ENCODE measurements at regions not wholly inside any gene's neighbourhood (a gene's known extent, or its start where the extent isn't known, plus 50 kb on each side); places are given as distances from the start of the nearest gene placed in this dataset.
"Not testable (repeated sequence)": the region's sequence is repeated elsewhere in the genome, so short reads cannot be mapped to it uniquely, and the experiment has no call there.

- no peak for DNase-seq (ENCODE audit: low read depth)
Observed at GRCh38 chr13:99736541-99736940, 235.0 kb downstream of the ZIC5 start.

DNA sequence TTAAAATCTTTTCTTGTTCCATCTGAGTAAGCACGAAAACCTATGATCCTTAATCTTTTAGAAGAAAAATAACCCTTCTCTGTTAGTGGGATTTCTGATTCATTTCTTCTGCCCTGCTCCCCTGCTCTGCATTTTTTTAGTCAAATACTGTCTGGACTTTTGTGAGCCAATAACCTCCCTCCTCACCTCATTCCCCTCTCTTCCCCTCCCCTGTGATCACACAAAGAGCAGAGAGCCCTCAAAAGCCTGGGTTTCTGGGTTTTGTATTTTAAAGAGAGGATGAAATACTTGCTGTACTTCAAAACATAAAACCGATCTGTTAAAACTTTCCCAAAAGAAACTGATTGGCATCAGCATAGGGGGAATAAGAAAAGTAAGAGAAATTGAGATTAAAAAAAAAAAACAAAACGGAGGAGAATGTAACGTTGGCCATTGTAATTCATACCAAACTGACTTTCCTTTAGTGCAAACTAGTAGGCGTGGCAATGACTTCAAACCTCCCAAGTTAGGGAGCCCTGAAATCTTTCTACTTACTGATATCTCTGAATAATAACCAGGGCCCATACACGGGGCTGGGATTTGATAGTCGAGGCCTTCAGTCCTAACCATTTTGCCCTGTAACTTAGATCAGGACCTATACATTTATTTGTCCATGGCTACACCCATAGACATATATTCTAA is 232.9 kb downstream of the TM9SF2 start:
- DNase-seq (ENCODE audit: low read depth), result no peak

GRCh38 chr13:99733346-99733745 is 232.1 kb downstream of the TM9SF2 start:
- no peak for DNase-seq (ENCODE audit: low read depth)

- no peak for DNase-seq (ENCODE audit: low read depth)
Observed at GRCh38 chr13:99731747-99732146, 230.5 kb downstream of the TM9SF2 start.

- DNase-seq (ENCODE audit: low read depth), result no peak
Observed at GRCh38 chr13:99730403-99730802, 229.1 kb downstream of the TM9SF2 start.

GRCh38 chr13:99729745-99730144 is 228.5 kb downstream of the TM9SF2 start:
- no peak for DNase-seq (ENCODE audit: low read depth)

DNA sequence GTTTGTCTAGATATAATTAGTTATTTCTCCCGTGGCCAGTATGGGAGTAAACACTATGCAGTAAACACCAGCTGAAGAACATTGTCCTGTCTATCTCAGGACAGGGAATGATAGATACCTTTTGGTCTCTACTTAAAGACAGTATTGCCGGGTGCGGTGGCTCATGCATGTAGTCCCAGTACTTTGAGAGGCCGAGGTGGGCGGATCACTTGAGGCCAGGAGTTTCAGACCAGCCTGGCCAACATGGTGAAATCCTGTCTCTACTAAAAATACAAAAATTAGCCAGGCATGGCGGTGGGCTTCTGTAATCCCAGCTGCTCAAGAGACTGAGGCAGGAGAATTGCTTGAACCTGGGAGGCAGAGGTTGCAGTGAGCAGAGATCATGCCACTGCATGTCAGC is 226.4 kb downstream of the TM9SF2 start:
- not testable (repeated sequence) for DNase-seq (ENCODE audit: low read depth)

DNA sequence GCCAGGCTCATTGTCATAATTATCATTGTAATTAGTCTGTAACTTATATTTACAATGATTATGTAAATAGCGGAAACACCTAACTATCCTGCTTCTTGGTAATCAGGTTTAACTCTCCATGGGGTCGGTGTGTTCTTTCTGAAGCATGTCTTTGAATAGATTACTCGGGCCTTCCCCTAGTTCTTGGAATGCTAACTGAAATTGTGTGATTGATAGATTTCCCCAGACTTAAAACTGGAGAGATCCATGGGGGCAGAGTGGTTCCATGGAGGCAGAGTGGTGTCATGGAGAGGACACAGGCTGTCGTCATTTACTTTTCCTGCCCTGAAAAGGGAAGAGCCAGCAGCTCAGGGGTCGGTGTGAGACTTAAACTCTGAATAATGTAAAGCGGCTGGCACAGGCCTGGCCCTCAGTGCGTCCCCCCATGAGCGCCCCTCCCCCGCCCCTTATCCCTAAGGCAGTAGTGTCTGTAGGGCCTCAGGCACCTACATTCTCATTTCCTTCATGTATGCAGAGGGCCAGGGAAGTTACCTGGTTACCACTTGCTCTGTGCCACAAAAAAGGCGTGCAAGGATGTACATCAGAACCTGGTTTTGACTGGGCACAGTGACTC is 225.1 kb downstream of the TM9SF2 start:
- no peak for DNase-seq (ENCODE audit: low read depth)

DNA sequence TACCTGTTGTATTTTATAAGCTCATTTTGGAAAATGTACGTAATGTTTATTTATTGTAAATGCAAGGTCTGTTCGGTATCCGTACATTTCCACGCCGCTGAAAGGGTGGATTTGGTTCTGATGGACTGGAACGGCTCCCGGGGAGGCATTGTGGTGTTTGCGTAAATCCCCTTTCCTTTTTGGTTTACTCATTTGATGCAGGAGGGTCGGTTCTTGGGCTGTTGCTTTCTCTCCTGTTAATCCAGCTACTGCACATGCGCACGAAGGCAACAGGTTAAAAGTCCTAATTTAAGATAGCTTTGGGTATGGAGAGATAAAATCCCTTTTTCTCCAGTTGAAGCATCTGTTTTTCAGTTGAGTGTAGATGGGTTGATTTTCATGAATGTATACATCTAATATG is 224.4 kb downstream of the TM9SF2 start:
- DNase-seq (ENCODE audit: low read depth), result no peak

- DNase-seq (ENCODE audit: low read depth), result no peak
Observed at GRCh38 chr13:99724633-99725517, 223.6 kb downstream of the TM9SF2 start.

DNA sequence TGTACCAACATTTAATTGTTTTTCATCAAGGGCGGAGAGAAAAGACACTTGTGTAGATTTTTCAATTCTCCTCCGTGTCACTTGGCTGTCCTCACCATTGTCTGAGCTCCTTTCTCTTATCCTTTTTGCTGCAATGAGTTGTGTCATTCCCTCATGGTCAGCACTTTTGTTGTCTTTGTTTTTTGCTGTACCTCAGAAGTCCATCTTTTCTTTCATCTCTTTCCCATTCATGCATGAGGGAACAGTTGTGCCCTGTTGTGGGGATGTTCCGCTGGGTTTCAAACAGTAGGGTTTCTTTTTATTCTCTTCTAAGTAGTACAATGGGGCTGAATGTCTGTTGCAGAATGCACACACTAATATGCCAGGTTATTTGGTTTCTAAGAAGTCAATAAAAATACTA is 222.6 kb downstream of the TM9SF2 start:
- DNase-seq (ENCODE audit: low read depth), result no peak

DNA sequence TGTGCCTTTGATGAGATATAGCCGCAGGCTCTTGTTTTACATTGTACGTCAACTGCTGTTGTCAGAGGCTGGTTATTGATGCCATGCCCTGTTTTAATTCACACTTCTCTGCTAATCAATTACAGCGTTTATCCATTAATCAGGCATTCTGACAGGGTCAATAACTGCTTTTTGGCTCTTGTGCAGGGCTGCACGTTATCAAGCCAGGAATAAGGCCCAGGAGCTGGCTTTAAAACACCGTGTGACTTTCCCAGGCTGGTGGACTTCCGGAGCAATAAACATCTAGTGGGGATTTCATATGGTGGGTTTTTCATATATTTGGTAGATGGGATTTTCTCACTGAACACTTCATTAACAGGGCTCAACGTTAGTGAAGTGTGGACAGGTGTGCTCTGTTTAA is 221.7 kb downstream of the TM9SF2 start:
- DNase-seq (ENCODE audit: low read depth), result no peak

GRCh38 chr13:99722338-99722818 is 221.1 kb downstream of the TM9SF2 start:
- DNase-seq (ENCODE audit: low read depth), result no peak

DNA sequence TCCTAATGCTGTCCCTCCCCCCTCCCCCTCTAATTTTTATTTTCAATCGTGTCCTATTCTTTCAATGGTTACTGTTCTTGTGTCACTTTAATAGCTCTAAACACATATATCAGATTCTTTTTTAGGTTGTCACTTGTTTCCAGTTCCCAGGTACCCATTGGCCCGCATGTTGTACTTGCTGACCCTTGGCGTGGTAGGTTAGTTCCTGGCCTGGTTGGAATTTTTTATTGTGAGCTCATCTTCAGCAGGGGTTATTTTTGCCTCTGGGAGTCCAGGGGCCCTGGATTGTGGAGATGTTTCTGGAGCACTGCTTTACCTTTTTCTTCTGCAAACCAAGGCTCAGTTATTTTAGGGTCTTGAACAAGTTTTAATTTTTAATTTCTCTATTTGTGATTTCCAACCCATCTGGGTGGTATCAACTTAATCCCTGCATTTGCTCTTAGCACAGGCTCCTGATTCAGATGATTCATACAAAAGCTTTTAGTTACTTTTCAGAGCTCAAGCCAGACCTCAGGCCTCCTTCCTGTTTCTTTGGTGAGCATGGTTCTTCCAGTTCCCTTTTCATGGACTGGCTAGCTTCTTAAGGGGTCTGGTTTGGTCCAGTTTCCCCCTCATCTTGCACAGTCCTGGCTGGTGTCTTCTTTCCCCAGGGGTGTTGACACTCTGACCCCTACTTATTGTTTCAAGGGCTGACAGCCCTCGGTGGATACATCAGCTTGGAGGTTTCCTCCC is 220.5 kb downstream of the TM9SF2 start:
- DNase-seq (ENCODE audit: low read depth), result no peak

DNA sequence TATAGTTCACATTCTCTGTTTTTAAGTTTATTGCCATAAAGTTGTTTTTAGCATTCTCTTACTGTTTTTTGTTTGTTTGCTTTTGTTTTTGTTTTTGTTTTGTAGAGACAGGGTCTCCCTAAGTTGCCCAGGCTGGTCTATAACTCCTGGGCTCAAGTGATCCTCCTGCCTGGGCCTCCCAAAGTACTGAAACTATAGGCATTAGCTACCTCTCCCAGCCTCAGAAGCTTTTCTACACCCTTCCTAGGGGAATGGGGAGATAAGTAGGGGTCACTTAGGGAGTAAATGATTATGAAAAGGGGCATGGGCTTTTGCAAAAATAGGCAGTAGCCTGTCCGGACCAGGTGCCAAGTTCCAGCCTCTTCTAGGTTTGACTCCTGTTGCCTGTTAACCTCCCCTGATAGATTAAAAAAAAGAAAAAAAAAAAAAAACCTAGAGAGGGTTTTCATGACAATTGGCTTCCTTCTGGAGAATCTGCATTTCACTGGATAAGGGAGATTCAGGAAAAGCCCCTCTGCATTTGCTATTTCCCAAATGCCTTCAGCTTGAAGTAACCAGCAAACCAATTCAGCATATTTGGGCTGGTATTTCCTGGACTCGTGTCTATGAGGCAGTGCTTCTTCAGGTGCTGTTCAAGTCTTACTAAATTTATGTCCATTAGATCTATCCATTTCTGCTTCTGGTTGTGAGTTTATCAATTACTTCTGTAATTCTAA is 216.8 kb downstream of the TM9SF2 start:
- DNase-seq (ENCODE audit: low read depth), result no peak

- DNase-seq (ENCODE audit: low read depth), result no peak
Observed at GRCh38 chr13:99709134-99709533, 207.9 kb downstream of the TM9SF2 start.

GRCh38 chr13:99704390-99704789 is 203.1 kb downstream of the TM9SF2 start:
- no peak for DNase-seq (ENCODE audit: low read depth)

GRCh38 chr13:99703908-99704307 is 202.6 kb downstream of the TM9SF2 start:
- no peak for DNase-seq (ENCODE audit: low read depth)

DNA sequence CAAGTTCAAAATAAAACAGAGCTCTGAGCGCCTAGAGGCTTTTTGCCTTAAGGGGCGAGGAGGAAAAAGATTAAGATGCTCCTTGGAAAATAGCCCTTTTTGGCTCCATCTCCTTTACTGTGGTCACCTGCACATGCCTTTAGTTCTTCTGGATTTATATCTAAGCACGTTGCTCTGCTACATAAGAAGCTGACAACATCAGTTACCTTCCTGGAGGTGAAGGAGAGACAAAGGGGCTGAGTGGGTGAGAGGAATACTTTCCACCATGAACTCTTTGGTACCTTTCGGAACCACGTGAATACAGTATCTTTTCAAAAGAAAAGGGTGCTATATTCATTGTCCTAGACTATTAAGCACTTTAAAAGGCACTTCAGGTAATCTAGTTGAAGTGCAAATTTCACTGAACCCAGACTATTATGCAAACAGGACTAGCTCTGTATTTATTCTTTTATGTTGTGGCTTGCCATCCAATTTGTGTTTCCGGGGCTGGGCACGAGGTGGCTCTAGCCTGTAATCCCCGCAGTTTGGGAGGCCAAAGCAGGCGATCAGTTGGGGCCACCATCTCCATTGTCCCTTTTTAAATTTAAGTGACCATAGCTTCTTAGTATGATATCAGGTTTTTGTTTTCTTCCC is 201.5 kb downstream of the TM9SF2 start:
- DNase-seq (ENCODE audit: low read depth), result no peak

- DNase-seq (ENCODE audit: low read depth), result no peak
Observed at GRCh38 chr13:99700468-99700867, 199.2 kb downstream of the TM9SF2 start.

- DNase-seq (ENCODE audit: low read depth), result no peak
Observed at GRCh38 chr13:99698816-99699099, 197.5 kb downstream of the TM9SF2 start.

Data from stimulated activated CD8-positive, alpha-beta memory T cell treated with anti-CD3 and anti-CD28 coated beads, Interleukin-12 subunit alpha, Interleukin-12 subunit beta, amount 100 ng/mL, for 1 hour (primary cell).